ENCODE measurements at regions not wholly inside any gene's neighbourhood (a gene's known extent, or its start where the extent isn't known, plus 50 kb on each side); places are given as distances from the start of the nearest gene placed in this dataset.
"Not testable (repeated sequence)": the region's sequence is repeated elsewhere in the genome, so short reads cannot be mapped to it uniquely, and the experiment has no call there.

GRCh38 chr20:59485576-59486454 is 118.5 kb upstream of the PHACTR3 start:
- Histone ChIP-seq H3K27me3 (ENCODE audit: low read depth) (peaks cover 4% of the 10 kb centered on the region), H3K27ac (no peak overlapping the region), H3K4me3 (no peak overlapping the region), H3K36me3 (no peaks in the 10 kb centered on the region), H3K4me1 (no peaks in the 10 kb centered on the region), H3K9me3 (no peaks in the 10 kb centered on the region)
- intact Hi-C loops (cut with DNase I) = no loop called here
- TF ChIP-seq CTCF (IDR thresholded peaks at IDR 0.05) = no peak
- ATAC-seq = no peak
- no peak for DNase-seq

GRCh38 chr20:59488459-59488858 is 115.9 kb upstream of the PHACTR3 start:
- H3K27me3 ChIP-seq (ENCODE audit: low read depth); H3K4me3 ChIP-seq; intact Hi-C loops (cut with DNase I); H3K27ac ChIP-seq; H3K36me3 ChIP-seq; H3K4me1 ChIP-seq; ATAC-seq; H3K9me3 ChIP-seq; DNase-seq: not testable (repeated sequence)

- H3K36me3 ChIP-seq; H3K27ac ChIP-seq; ATAC-seq; H3K9me3 ChIP-seq; DNase-seq; intact Hi-C loops (cut with DNase I); H3K27me3 ChIP-seq (ENCODE audit: low read depth); H3K4me1 ChIP-seq; H3K4me3 ChIP-seq: not testable (repeated sequence)
These were observed 113.9 kb upstream of the PHACTR3 start for GRCh38 chr20:59490196-59491004.

- H3K36me3 ChIP-seq = no peaks in the 10 kb centered on the region
- H3K9me3 ChIP-seq = no peaks in the 10 kb centered on the region
- no peaks in the 10 kb centered on the region for H3K4me1 ChIP-seq
- intact Hi-C loops (cut with DNase I) = no loop called here
- TF ChIP-seq CTCF (IDR thresholded peaks at IDR 0.05) = no peak
- ATAC-seq = no peak
- H3K27me3 ChIP-seq (ENCODE audit: low read depth) = peaks cover 16% of the 10 kb centered on the region
- DNase-seq = no peak
- H3K4me3 ChIP-seq = no peak overlapping the region
- H3K27ac ChIP-seq = no peak overlapping the region
These were observed 112.5 kb upstream of the PHACTR3 start for GRCh38 chr20:59491884-59492283.

- intact Hi-C loops (cut with DNase I) = no loop called here
- H3K9me3 ChIP-seq = no peaks in the 10 kb centered on the region
- no peak for DNase-seq
- peaks cover 24% of the 10 kb centered on the region for H3K27me3 ChIP-seq (ENCODE audit: low read depth)
- no peak overlapping the region for H3K4me3 ChIP-seq
- ATAC-seq = no peak
- no peaks in the 10 kb centered on the region for H3K36me3 ChIP-seq
- no peaks in the 10 kb centered on the region for H3K4me1 ChIP-seq
- no peak for TF ChIP-seq CTCF (IDR thresholded peaks at IDR 0.05)
- H3K27ac ChIP-seq = no peak overlapping the region
These were observed 110.4 kb upstream of the PHACTR3 start for GRCh38 chr20:59493926-59494325.

GRCh38 chr20:59495166-59495565 is 109.2 kb upstream of the PHACTR3 start:
- H3K4me1 ChIP-seq = no peaks in the 10 kb centered on the region
- H3K36me3 ChIP-seq = no peaks in the 10 kb centered on the region
- intact Hi-C loops (cut with DNase I) = no loop called here
- H3K9me3 ChIP-seq = no peaks in the 10 kb centered on the region
- H3K4me3 ChIP-seq = no peak overlapping the region
- no peak overlapping the region for H3K27ac ChIP-seq
- peaks cover 24% of the 10 kb centered on the region for H3K27me3 ChIP-seq (ENCODE audit: low read depth)
- no peak for DNase-seq
- TF ChIP-seq CTCF (IDR thresholded peaks at IDR 0.05) = no peak
- ATAC-seq = no peak

All from lower lobe of right lung (tissue), 2 donors.